Spleen (tissue), 7 donors: ENCODE measurements at regions not wholly inside any gene's neighbourhood (a gene's known extent, or its start where the extent isn't known, plus 50 kb on each side); places are given as distances from the start of the nearest gene placed in this dataset.

ENCODE experiments used
- POLR2AphosphoS5 ChIP-seq, 3 donors: sonication (generic); formaldehyde crosslinking; IDR thresholded peaks; one replicate each; pipeline ENCODE4 v1.5.1; 2017; ENCODE audit warnings: antibody characterized with exemption in 3 of 3
- TF ChIP-seq, protein P1 (sequence below), 11 experiments: fragments of 200-600 bp in 7 of 11; fragments of 450-650 bp in 4 of 11; sonication (generic) in 4 of 11; IDR thresholded peaks in 8 of 11; conservative IDR thresholded peaks in 3 of 11; 1 replicate in 7 of 11; 2 replicates in 4 of 11; pipeline versions ENCODE4 v1.4.0 to v1.8.0; 2016 to 2021; ENCODE audit warnings: antibody characterized with exemption in 11 of 11, inconsistent platforms in 4 of 11, mild to moderate bottlenecking in 1 of 11
- donor health status: DM: no; HTN: no; CAD: no; lungs with moderate emphysema.
- donor health status: DM: no; HTN: no; CAD: no.
- donor health status: DM: no; HTN: no; CAD: no.

DNA sequence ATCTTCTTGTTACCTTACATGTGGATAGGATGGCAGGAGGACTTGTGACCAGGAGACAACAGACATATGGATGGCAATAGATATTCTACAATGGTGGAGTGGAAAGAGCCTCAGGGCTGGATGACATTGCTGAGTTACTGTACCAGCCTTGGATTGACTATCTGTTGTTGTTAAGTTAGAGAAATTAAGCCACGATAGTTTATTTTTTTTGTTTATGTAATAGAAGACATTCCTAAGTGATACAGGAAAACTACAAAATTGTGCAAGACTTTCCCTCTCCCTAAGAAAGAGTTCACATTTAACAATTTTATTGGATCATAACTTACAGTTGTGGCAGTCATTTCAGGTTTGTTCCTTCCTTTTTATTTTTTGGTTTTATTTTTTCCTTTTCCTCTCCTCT lies 230.7 kb upstream of the CACNA2D1 start:
- TF ChIP-seq, protein P1, sequence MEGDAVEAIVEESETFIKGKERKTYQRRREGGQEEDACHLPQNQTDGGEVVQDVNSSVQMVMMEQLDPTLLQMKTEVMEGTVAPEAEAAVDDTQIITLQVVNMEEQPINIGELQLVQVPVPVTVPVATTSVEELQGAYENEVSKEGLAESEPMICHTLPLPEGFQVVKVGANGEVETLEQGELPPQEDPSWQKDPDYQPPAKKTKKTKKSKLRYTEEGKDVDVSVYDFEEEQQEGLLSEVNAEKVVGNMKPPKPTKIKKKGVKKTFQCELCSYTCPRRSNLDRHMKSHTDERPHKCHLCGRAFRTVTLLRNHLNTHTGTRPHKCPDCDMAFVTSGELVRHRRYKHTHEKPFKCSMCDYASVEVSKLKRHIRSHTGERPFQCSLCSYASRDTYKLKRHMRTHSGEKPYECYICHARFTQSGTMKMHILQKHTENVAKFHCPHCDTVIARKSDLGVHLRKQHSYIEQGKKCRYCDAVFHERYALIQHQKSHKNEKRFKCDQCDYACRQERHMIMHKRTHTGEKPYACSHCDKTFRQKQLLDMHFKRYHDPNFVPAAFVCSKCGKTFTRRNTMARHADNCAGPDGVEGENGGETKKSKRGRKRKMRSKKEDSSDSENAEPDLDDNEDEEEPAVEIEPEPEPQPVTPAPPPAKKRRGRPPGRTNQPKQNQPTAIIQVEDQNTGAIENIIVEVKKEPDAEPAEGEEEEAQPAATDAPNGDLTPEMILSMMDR (IDR thresholded peaks at IDR 0.05 in 8 of 11, conservative IDR thresholded peaks at IDR 0.05 in 3 of 11): no peak
- TF ChIP-seq POLR2AphosphoS5 (IDR thresholded peaks at IDR 0.05): no peak
